Jurkat, Clone E6-1 (cell line): ENCODE measurements at regions not wholly inside any gene's neighbourhood (a gene's known extent, or its start where the extent isn't known, plus 50 kb on each side); places are given as distances from the start of the nearest gene placed in this dataset.
"Not testable (repeated sequence)": the region's sequence is repeated elsewhere in the genome, so short reads cannot be mapped to it uniquely, and the experiment has no call there.

Source experiments
- DNase-seq: peaks from one replicate; pipeline ENCODE4 v3.0.0-alpha.2; 2011; ENCODE audit warnings: low read depth, low spot score
- H3K4me3 ChIP-seq: 2 replicates; pipeline ENCODE4 v1.5.1; 2011; ENCODE audit warnings: mild to moderate bottlenecking, low read length, control low read depth, moderate library complexity

GRCh38 chr7:53087274-53087673 lies 51.8 kb downstream of the POM121L12 start:
- no peak for DNase-seq
- H3K4me3 ChIP-seq, result no peak overlapping the region

GRCh38 chr7:53094191-53094590 lies 58.8 kb downstream of the POM121L12 start:
- DNase-seq, result no peak
- H3K4me3 ChIP-seq, result no peak overlapping the region

DNA sequence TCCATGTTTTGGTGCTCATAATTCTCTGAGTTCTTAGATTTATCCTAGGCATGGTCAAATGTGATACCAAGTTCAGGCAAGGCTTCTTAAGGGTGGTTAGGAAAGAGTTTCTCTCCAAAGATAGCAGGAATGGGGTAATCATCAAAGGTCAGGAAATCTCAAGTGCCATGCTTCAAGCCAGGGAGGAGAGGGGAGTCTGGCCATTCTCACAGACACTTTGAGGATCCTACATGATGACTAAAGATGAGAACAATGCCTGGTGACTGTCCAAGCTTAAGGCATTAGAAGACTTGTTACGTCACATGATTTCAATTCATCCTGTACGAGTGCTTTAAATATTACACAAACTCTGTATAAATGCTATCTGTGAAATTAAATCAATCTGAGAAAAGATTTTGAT lies 59.4 kb downstream of the POM121L12 start:
- no peak overlapping the region for H3K4me3 ChIP-seq
- no peak for DNase-seq

DNA sequence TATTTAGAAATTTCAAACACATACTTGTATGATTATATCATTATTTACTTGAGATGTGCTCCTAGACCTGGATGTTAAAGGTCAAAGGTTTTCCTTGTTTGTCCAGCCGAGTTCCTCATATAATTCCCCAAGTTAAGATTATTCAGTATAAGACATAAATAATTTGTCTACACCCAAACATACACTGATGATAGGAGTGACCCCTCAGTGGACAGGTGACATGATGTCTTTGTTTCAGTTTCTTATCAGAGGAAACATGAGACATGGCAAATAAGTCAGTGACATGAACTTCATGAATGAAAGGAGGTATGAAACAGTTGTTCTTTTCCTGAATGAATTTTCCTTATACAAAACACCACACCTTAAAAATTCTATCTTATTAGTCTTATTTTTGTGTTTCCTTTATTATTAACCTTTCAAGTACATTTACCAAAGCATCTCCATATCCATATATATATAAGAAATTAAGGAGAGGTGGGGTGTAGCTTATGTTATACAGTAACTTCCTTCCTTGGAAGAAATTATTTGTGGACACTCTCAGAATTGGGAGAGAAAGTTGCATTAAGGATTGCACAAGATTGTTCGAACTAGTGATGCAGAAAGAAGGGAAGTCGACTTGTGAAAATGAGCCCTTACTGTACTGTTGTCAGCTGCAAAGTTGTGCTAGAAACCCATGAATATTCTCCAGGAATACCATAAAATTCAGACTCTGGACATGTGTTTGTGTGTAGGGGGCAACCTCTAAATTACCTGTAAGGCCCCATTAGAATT lies 60.5 kb downstream of the POM121L12 start:
- no peak for DNase-seq
- H3K4me3 ChIP-seq, result no peak overlapping the region

- no peak for DNase-seq
- H3K4me3 ChIP-seq, result no peak overlapping the region
These were observed 64.7 kb downstream of the POM121L12 start for GRCh38 chr7:53100091-53100490.

- no peak overlapping the region for H3K4me3 ChIP-seq
- DNase-seq, result no peak
These were observed 65.6 kb downstream of the POM121L12 start for GRCh38 chr7:53101026-53101425.

DNA sequence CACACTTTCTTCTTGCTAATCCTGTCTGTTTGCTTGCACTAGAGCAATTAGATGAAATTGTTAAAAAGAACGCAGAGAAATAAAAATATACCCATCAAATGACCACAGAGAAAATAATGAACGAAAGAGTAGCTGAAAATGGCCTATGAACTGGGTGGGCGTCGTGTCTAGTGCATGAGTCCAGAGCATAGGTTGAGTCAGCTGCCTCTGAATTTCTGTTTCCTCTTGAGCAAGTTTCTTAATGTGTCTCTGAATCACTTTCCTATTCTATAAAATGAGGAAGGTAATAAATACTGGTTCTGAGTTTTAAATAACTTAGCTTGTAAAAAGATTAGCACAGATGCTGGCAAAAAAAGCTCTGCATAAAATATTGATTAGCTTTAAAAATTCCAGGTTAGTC lies 75.0 kb downstream of the POM121L12 start:
- no peak overlapping the region for H3K4me3 ChIP-seq
- no peak for DNase-seq

GRCh38 chr7:53111031-53111430 lies 75.6 kb downstream of the POM121L12 start:
- no peak for DNase-seq
- H3K4me3 ChIP-seq, result no peak overlapping the region

DNA sequence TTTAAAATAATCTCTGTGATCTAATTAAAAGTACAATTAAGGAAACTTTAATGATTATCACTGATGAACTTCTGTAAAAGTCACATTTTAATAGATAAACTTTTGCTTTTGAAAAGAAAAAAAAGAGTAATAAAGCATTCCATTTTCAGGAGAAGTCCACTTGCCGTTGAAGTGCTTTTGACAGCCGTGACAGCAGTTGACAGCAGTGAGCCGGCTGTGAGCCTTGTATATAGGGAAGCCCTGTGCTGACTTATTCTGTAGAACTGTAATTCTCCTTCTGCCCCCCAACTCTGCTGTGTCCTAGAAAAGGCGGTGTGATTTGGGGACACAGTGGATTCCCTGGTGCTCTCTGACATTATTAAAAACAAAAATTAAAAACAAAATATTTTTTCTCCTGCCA lies 78.0 kb downstream of the POM121L12 start:
- no peak for DNase-seq
- H3K4me3 ChIP-seq, result no peak overlapping the region

DNA sequence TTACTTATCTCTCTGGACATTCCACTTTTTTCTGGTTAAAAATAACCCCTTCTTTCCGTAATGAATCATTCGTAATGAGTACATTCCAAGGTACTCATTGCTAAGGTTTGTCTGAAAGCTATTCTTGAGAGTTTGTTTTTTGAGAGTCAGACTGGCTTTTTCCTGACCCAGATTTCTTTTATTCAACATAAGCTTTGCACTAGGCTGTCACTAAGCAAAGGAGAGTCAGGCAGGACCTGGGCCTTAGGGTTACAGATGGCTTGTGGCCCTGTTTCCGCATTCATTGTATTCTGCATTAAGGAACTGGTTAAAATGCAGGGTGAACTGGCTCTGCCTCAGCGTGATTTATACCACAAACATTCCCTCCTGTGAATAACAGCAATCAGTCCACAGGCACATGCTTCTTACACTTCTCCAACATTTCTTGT lies 84.1 kb downstream of the POM121L12 start:
- no peak for DNase-seq
- no peak overlapping the region for H3K4me3 ChIP-seq

DNA sequence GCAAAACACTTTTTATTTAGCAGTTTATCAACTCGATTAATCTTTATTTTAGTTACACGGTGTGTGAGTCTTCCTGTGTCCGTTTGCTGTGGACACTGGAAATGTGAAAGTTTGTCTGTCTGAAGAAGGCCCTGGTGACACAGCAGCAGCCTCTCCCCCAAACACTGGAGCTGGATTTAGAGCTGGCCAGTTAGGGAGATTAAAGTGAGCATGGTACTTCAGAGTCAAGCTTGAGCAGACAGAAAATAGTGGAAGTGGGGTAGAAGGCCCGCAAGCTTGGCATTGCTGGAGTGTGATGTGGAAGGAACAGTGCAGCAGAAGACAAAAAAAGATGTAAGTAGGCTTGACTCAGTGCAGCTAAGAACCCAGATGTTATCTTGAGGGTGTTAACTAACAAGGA lies 85.9 kb downstream of the POM121L12 start:
- H3K4me3 ChIP-seq, result no peak overlapping the region
- DNase-seq, result no peak

DNA sequence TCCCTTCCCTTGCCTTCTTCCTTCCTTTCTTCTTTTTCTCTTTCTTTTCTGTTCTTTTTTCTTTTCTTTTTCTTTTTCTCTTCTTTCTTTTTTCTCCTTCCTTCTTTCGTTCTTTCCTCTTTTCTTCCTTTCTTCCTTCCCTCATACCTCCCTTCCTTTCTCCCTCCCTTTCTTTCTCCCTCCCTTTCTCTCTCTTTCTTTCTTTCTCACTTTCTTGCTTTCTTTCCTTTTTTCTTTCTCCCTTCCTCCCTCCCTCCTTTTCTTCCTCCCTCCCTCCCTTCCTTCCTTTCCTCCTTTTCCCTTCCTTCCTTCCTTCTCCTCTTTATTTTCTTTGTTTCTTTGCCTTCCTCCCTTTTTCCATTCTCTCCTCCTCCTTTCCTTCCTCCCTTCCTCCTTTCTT lies 96.3 kb downstream of the POM121L12 start:
- DNase-seq, result no peak
- H3K4me3 ChIP-seq, result no peak overlapping the region

- DNase-seq, result no peak
- H3K4me3 ChIP-seq, result no peak overlapping the region
These were observed 116.1 kb downstream of the POM121L12 start for GRCh38 chr7:53151496-53151895.

DNA sequence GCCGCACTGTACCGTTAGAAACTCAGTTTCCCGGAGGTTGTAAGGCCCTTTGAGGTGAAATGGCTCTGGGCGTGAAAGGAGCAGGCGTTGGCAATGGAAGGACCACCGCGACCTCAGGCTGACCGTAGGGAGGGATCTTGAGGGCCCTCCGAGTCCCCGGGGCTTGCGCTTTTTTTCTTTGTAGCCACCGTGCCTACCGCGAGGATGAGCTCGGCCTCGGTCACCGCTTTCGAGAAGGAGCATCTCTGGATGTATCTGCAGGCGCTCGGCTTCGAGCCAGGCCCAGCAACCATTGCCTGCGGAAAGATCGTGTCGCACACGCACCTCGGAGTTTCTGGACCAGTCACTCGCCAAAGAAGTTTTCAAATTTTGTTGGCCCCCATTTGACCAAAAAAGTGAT lies 151.8 kb downstream of the POM121L12 start:
- H3K4me3 ChIP-seq, DNase-seq: not testable (repeated sequence)

DNA sequence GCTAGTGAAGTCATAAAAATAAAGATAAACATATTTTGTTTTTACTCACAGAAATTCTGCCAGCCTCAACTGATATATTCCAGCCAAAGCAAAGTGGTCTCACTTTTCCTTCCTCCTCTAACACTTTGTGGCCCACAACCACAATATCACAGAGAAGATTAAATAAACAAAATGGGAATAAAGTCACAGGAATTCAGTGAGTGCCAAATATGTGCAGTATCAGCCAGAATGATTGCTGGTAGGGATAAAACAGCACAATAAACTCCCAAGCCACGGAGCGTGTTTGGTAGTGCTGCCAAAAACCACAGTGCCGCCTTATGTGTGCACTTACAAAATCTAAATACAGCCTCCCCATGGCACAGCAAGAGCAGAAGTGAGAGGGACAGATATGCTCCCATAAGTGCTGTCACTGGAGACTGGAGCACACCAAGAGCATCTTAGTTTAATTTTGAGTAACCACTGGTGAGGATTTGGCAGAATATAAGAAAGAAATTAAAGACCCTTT lies 155.8 kb downstream of the POM121L12 start:
- no peak for DNase-seq
- no peak overlapping the region for H3K4me3 ChIP-seq

DNA sequence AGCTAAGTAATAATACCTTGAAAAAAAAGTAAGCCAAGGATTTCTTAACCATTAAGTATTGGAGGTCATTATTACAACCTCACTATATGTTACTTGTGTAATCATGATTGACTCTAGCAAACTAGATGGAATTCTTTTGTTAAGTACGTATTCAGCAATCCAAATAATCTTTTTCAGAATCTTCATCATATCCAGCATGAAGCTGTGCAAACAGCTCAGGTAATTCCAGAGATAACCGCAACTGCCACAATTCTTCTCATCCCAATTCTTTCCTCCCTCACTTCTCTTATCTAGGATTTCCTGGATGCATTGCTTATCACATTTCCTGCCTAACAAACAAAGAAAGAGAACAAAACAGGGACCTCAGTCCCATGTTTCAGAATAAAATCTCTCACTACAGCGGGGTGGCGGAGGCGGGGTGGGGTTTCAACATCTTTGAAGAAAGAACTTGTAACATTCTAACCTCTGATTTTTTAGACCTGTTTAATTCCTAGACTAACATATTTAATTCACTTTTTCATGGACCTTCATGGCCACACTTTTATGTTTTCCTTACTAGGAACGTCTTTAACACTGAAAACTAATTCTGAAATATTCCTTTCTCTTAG lies 156.5 kb downstream of the POM121L12 start:
- H3K4me3 ChIP-seq, result no peak overlapping the region
- no peak for DNase-seq

GRCh38 chr7:53205006-53205405 lies 169.6 kb downstream of the POM121L12 start:
- H3K4me3 ChIP-seq, result no peak overlapping the region
- DNase-seq, result no peak

GRCh38 chr7:53209129-53209528 lies 173.7 kb downstream of the POM121L12 start:
- DNase-seq, result no peak
- no peak overlapping the region for H3K4me3 ChIP-seq

GRCh38 chr7:53214463-53214862 lies 179.0 kb downstream of the POM121L12 start:
- H3K4me3 ChIP-seq, result no peak overlapping the region
- DNase-seq, result no peak

GRCh38 chr7:53218730-53219504 lies 183.5 kb downstream of the POM121L12 start:
- no peak for DNase-seq
- no peak overlapping the region for H3K4me3 ChIP-seq
